WERI-Rb-1 (cell line): ENCODE measurements at regions not wholly inside any gene's neighbourhood (a gene's known extent, or its start where the extent isn't known, plus 50 kb on each side); places are given as distances from the start of the nearest gene placed in this dataset.

Source experiments
- DNase-seq: peaks from one replicate; pipeline ENCODE4 v3.0.0-alpha.2; 2020
- H3K27ac ChIP-seq: fragments of 250-450 bp; sonication (Bioruptor Pico); 2 replicates; pipeline ENCODE4 v1.5.1; 2020; ENCODE audit warnings: mild to moderate bottlenecking, moderate library complexity
- H3K27me3 ChIP-seq: fragments of 250-450 bp; sonication (Bioruptor Pico); 2 replicates; pipeline ENCODE4 v1.5.1; 2021; ENCODE audit warnings: mild to moderate bottlenecking, low read depth, moderate library complexity; ENCODE audit not compliant: insufficient read depth, severe bottlenecking
- H3K36me3 ChIP-seq: fragments of 250-450 bp; sonication (Bioruptor Pico); 2 replicates; pipeline ENCODE4 v1.5.1; 2020; ENCODE audit warnings: mild to moderate bottlenecking, moderate library complexity
- H3K4me3 ChIP-seq: 2 replicates; pipeline ENCODE4 v1.5.1; 2011; ENCODE audit warnings: low read depth, mild to moderate bottlenecking, control low read depth, low read length
- H3K9me3 ChIP-seq: fragments of 250-450 bp; sonication (Bioruptor Pico); 2 replicates; pipeline ENCODE4 v1.5.1; 2021; ENCODE audit warnings: mild to moderate bottlenecking, moderate library complexity; ENCODE audit not compliant: severe bottlenecking
- CTCF ChIP-seq: IDR thresholded peaks from 2 replicates; pipeline ENCODE4 v1.5.1; 2011; ENCODE audit warnings: low read depth, mild to moderate bottlenecking, control low read depth, inconsistent platforms, low read length

- Histone ChIP-seq H3K27me3 (peaks cover 68% of the 10 kb centered on the region), H3K36me3 (no peaks in the 10 kb centered on the region), H3K9me3 (no peaks in the 10 kb centered on the region), H3K4me3 (no peak overlapping the region), H3K27ac (no peak overlapping the region)
- DNase-seq = no peak
- TF ChIP-seq CTCF = no peak
These were observed 164.9 kb upstream of the MAF start for GRCh38 chr16:79765431-79765830.

GRCh38 chr16:79764415-79765110, 164.0 kb upstream of the MAF start:
- no peaks in the 10 kb centered on the region for H3K36me3 ChIP-seq
- no peak for TF ChIP-seq CTCF
- no peak for DNase-seq
- H3K9me3 ChIP-seq = no peaks in the 10 kb centered on the region
- no peak overlapping the region for H3K27ac ChIP-seq
- H3K4me3 ChIP-seq = no peak overlapping the region
- H3K27me3 ChIP-seq = peaks cover 74% of the 10 kb centered on the region

DNA sequence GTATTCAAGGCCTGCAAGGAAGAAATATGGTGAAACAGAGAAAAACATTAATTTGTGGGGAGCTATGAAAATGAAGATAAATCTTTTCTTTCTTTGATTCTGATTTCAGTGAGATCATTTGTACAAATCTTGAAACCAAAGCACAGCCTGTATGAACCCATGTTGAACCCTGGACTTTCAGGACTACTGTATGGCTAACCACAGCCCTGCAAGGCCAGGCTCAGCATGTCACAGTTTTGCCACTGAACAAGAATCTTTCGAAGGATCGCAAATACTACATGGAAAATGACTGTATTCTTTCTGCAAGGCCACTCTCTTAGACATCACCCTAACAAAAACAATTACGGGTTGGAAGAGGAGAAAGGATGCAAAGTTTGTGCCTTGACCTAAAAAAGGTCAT, 161.7 kb upstream of the MAF start:
- DNase-seq = no peak
- peaks cover 70% of the 10 kb centered on the region for H3K27me3 ChIP-seq
- H3K4me3 ChIP-seq = no peak overlapping the region
- H3K9me3 ChIP-seq = no peaks in the 10 kb centered on the region
- no peak overlapping the region for H3K27ac ChIP-seq
- no peak for TF ChIP-seq CTCF
- no peaks in the 10 kb centered on the region for H3K36me3 ChIP-seq

DNA sequence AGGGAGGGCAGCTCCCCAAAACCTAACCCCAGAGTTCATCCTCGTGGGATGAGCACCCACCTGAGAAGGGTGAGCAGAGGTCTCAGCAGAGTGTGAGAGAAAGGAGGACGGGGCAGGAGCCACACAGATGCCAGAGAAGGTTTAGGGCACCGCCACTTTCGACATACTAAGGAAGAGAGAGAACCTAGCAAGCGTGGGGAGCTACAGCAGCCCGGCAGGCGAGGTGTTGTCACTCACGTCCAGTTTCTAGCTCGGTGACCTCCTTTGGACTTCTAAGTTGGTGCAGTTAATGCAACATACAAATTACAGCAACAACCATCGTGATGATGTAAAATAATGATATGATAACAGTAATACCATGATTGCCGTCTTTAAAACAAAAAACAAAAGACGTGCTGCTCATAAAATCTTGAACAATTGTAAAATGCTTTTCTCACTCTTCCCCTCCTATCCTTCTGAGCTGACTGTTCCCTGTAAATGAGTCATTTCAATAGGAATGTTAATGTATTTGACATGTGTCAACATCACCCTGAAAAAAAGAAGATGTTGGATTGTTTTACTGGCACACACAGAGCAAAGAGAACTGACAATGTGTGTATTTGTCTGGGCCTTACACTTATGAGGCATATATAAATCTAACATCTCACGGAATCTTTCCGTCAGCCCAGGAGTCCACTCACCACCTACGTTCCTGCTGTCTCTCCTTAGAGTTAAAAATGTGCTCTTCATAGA, 158.2 kb upstream of the MAF start:
- TF ChIP-seq CTCF = no peak
- Histone ChIP-seq H3K27ac (no peak overlapping the region), H3K27me3 (peaks cover 67% of the 10 kb centered on the region)

DNA sequence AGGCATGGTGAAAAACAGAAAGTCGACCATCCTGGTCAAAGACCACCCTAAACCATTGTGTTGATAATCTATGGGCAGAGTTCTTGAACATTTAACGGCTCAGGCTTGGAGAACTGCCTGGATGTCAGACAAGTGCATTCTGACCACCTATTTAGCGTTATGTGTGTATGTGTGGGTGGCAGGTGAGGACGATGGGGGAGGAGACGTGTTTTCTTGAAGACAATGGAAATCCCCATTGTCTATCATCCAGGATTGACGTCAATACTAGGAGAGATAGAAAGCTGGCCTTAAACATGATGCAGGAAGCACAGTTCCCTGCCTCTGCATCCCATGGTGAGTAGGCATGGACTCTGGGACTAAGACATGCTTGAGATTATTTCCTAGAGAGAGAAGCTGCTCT, 157.4 kb upstream of the MAF start:
- H3K4me3 ChIP-seq = no peak overlapping the region
- DNase-seq = no peak
- no peak for TF ChIP-seq CTCF
- H3K9me3 ChIP-seq = no peaks in the 10 kb centered on the region
- no peak overlapping the region for H3K27ac ChIP-seq
- peaks cover 63% of the 10 kb centered on the region for H3K27me3 ChIP-seq
- H3K36me3 ChIP-seq = no peaks in the 10 kb centered on the region

More for the DNA sequence above, 158.2 kb upstream of the MAF start:
- H3K4me3 ChIP-seq = no peak overlapping the region
- no peaks in the 10 kb centered on the region for H3K36me3 ChIP-seq
- no peak for DNase-seq
- H3K9me3 ChIP-seq = no peaks in the 10 kb centered on the region
